GM23338 (cell line): ENCODE measurements at regions not wholly inside any gene's neighbourhood (a gene's known extent, or its start where the extent isn't known, plus 50 kb on each side); places are given as distances from the start of the nearest gene placed in this dataset.

Source experiments
- ATAC-seq: fragments of 200-7000 bp; cut with Tn5 transposase; 3 replicates; pipeline ENCODE4 v1.9.1; 2020
- DNase-seq: peaks from one replicate; pipeline ENCODE4 v3.0.0-alpha.2; 2015; ENCODE audit warnings: low spot score
- H2AFZ ChIP-seq: fragments of 200-600 bp; sonication (generic); 2 replicates; pipeline ENCODE4 v1.8.0; 2016; ENCODE audit warnings: antibody characterized with exemption, mild to moderate bottlenecking, moderate library complexity
- H3F3A ChIP-seq: fragments of 200-600 bp; sonication (generic); replicated peaks from 2 replicates; pipeline ENCODE4 v1.8.0; 2017; ENCODE audit warnings: antibody characterized with exemption, mixed run types, low read depth
- H3K27ac ChIP-seq: fragments of 200-600 bp; sonication (generic); 2 replicates; pipeline ENCODE4 v1.6.1; 2016; ENCODE audit warnings: low read depth
- H3K27me3 ChIP-seq: fragments of 200-600 bp; sonication (generic); 2 replicates; pipeline ENCODE4 v1.8.0; 2016; ENCODE audit warnings: mild to moderate bottlenecking, mixed run types, moderate library complexity; ENCODE audit not compliant: insufficient read depth
- H3K36me3 ChIP-seq: fragments of 200-600 bp; sonication (generic); 2 replicates; pipeline ENCODE4 v1.8.0; 2016; ENCODE audit warnings: mild to moderate bottlenecking; ENCODE audit not compliant: insufficient read depth
- H3K4me1 ChIP-seq: fragments of 200-600 bp; sonication (generic); 2 replicates; pipeline ENCODE4 v1.8.0; 2016; ENCODE audit warnings: mild to moderate bottlenecking, moderate library complexity; ENCODE audit not compliant: insufficient read depth
- H3K4me2 ChIP-seq: fragments of 200-600 bp; sonication (generic); 2 replicates; pipeline ENCODE4 v1.7.1; 2017; ENCODE audit warnings: mixed run types
- H3K4me3 ChIP-seq: fragments of 200-600 bp; sonication (generic); 2 replicates; pipeline ENCODE4 v1.6.1; 2016; ENCODE audit warnings: mixed run types
- H3K79me2 ChIP-seq: fragments of 200-600 bp; sonication (generic); replicated peaks from 2 replicates; pipeline ENCODE4 v1.8.0; 2017; ENCODE audit warnings: mild to moderate bottlenecking; ENCODE audit not compliant: insufficient read depth
- H3K9me2 ChIP-seq: fragments of 200-600 bp; sonication (generic); 2 replicates; pipeline ENCODE4 v1.8.0; 2017; ENCODE audit not compliant: insufficient read depth
- H4K20me1 ChIP-seq: fragments of 200-600 bp; sonication (generic); replicated peaks from 2 replicates; pipeline ENCODE4 v1.8.0; 2017; ENCODE audit warnings: mild to moderate bottlenecking; ENCODE audit not compliant: insufficient read depth
- H3K27ac Mint-ChIP-seq: 2 replicates; pipeline ENCODE4 v1.8.0; 2020; ENCODE audit warnings: inconsistent platforms, mild to moderate bottlenecking, moderate library complexity, mixed read lengths
- H3K27me3 Mint-ChIP-seq: 3 replicates; pipeline ENCODE4 v1.8.0; 2022; ENCODE audit warnings: low read depth, mild to moderate bottlenecking, moderate library complexity, mixed read lengths, inconsistent platforms; ENCODE audit not compliant: insufficient read depth, poor library complexity
- H3K36me3 Mint-ChIP-seq: 3 replicates; pipeline ENCODE4 v1.8.0; 2021; ENCODE audit warnings: low read depth, mild to moderate bottlenecking, inconsistent platforms, moderate library complexity, mixed read lengths
- H3K4me1 Mint-ChIP-seq: 3 replicates; pipeline ENCODE4 v1.8.0; 2020; ENCODE audit warnings: mild to moderate bottlenecking, inconsistent platforms, mixed read lengths
- H3K4me3 Mint-ChIP-seq: 3 replicates; pipeline ENCODE4 v1.8.0; 2021; ENCODE audit warnings: moderate library complexity, mild to moderate bottlenecking, inconsistent platforms, mixed read lengths
- H3K9me3 Mint-ChIP-seq: 3 replicates; pipeline ENCODE4 v1.8.0; 2020; ENCODE audit warnings: moderate library complexity, mild to moderate bottlenecking, inconsistent platforms, mixed read lengths
- EZH2 ChIP-seq: fragments of 200-600 bp; sonication (generic); IDR thresholded peaks from one replicate; pipeline ENCODE4 v1.8.0; 2017; ENCODE audit warnings: antibody characterized with exemption, mild to moderate bottlenecking, low read depth; ENCODE audit not compliant: unreplicated experiment
- EZH2phosphoT487 ChIP-seq: fragments of 200-600 bp; sonication (generic); IDR thresholded peaks from one replicate; pipeline ENCODE4 v1.8.1; 2018; ENCODE audit warnings: antibody characterized with exemption; ENCODE audit not compliant: unreplicated experiment
- JUNB ChIP-seq: IDR thresholded peaks from one replicate; pipeline ENCODE4 v1.6.1; 2016; ENCODE audit warnings: antibody characterized with exemption; ENCODE audit not compliant: unreplicated experiment
- NANOG ChIP-seq: IDR thresholded peaks from 2 replicates; pipeline ENCODE4 v1.6.1; 2016; ENCODE audit warnings: antibody characterized with exemption, borderline replicate concordance
- POLR2AphosphoS5 ChIP-seq: IDR thresholded peaks from 2 replicates; pipeline ENCODE4 v1.6.1; 2016; ENCODE audit warnings: antibody characterized with exemption, low read depth
- ZNF331 ChIP-seq: fragments of 250-450 bp; sonication (Bioruptor Pico); IDR thresholded peaks from 2 replicates; pipeline ENCODE4 v1.5.0; 2020; ENCODE audit warnings: low read depth, mild to moderate bottlenecking, moderate library complexity
- TF ChIP-seq, protein P1 (sequence below): fragments of 250-450 bp; sonication (Bioruptor Pico); IDR thresholded peaks from 2 replicates; pipeline ENCODE4 v1.5.0; 2020; ENCODE audit warnings: mild to moderate bottlenecking, moderate library complexity

DNA sequence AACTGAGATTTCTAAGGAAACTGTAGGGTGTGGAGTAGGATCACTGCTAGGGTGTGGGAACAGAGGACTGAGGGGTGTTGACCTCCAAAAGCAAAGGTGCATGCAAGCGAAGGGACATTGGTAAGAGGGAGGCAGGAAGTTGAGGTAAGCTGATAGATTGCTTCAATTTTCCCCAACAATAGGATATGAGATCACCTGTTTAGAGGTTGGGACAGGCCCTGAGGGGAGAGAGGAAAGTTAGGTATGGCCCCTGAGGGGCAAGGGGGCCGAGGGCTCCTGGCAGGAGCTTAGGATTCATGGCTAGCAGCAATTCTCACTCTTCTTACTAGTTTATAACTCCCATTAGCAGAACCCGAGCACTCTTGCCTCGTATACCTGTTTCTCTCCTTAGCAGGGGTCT lies 106.8 kb upstream of the RPS6KA2 start (continued):
- TF ChIP-seq, protein P1, sequence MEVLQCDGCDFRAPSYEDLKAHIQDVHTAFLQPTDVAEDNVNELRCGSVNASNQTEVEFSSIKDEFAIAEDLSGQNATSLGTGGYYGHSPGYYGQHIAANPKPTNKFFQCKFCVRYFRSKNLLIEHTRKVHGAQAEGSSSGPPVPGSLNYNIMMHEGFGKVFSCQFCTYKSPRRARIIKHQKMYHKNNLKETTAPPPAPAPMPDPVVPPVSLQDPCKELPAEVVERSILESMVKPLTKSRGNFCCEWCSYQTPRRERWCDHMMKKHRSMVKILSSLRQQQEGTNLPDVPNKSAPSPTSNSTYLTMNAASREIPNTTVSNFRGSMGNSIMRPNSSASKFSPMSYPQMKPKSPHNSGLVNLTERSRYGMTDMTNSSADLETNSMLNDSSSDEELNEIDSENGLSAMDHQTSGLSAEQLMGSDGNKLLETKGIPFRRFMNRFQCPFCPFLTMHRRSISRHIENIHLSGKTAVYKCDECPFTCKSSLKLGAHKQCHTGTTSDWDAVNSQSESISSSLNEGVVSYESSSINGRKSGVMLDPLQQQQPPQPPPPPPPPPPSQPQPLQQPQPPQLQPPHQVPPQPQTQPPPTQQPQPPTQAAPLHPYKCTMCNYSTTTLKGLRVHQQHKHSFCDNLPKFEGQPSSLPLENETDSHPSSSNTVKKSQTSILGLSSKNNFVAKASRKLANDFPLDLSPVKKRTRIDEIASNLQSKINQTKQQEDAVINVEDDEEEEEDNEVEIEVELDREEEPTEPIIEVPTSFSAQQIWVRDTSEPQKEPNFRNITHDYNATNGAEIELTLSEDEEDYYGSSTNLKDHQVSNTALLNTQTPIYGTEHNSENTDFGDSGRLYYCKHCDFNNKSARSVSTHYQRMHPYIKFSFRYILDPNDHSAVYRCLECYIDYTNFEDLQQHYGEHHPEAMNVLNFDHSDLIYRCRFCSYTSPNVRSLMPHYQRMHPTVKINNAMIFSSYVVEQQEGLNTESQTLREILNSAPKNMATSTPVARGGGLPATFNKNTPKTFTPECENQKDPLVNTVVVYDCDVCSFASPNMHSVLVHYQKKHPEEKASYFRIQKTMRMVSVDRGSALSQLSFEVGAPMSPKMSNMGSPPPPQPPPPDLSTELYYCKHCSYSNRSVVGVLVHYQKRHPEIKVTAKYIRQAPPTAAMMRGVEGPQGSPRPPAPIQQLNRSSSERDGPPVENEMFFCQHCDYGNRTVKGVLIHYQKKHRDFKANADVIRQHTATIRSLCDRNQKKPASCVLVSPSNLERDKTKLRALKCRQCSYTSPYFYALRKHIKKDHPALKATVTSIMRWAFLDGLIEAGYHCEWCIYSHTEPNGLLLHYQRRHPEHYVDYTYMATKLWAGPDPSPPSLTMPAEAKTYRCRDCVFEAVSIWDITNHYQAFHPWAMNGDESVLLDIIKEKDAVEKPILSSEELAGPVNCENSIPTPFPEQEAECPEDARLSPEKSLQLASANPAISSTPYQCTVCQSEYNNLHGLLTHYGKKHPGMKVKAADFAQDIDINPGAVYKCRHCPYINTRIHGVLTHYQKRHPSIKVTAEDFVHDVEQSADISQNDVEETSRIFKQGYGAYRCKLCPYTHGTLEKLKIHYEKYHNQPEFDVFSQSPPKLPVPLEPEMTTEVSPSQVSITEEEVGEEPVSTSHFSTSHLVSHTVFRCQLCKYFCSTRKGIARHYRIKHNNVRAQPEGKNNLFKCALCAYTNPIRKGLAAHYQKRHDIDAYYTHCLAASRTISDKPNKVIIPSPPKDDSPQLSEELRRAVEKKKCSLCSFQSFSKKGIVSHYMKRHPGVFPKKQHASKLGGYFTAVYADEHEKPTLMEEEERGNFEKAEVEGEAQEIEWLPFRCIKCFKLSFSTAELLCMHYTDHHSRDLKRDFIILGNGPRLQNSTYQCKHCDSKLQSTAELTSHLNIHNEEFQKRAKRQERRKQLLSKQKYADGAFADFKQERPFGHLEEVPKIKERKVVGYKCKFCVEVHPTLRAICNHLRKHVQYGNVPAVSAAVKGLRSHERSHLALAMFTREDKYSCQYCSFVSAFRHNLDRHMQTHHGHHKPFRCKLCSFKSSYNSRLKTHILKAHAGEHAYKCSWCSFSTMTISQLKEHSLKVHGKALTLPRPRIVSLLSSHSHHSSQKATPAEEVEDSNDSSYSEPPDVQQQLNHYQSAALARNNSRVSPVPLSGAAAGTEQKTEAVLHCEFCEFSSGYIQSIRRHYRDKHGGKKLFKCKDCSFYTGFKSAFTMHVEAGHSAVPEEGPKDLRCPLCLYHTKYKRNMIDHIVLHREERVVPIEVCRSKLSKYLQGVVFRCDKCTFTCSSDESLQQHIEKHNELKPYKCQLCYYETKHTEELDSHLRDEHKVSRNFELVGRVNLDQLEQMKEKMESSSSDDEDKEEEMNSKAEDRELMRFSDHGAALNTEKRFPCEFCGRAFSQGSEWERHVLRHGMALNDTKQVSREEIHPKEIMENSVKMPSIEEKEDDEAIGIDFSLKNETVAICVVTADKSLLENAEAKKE (CRISPR knock-in tag) = no peak
- TF ChIP-seq JUNB = no peak

DNA sequence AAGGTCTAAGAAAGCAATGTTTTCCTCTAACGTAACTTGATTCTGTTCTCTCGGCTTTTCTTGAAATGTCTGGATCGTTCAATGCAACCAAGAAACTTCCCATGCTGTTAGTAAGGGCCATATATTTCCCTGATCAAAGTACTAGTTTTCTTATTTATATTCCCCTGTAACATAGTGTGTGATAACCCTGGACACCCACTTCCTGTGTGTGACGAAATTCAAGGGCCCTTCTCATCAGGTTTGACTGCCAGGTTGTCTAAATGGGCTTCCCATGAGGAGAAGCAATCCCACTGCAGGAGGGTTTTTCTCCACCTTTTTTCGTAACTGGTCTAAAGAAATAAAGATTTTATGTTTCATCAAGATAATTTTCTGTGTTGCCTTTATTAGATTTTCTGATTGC lies 102.6 kb upstream of the RPS6KA2 start:
- Histone ChIP-seq H3K9me2 (0 out of 2 replicates have a peak, but pooled peaks cover 2% of the 10 kb centered on the region), H3K79me2 (no peaks in the 10 kb centered on the region), H3K36me3 (no peaks in the 10 kb centered on the region), H3K4me2 (no peak overlapping the region), H4K20me1 (0 out of 2 replicates have a peak, but pooled peaks cover 4% of the 10 kb centered on the region), H3K27ac (no peak overlapping the region), H3F3A (no peaks in the 10 kb centered on the region), H3K27me3 (no peaks in the 10 kb centered on the region), H3K4me1 (peaks cover 9% of the 10 kb centered on the region; the same call in 1 of the 2 replicates), H2AFZ (no peak overlapping the region), H3K4me3 (no peak overlapping the region)
- Mint-ChIP-seq H3K36me3 (no peaks in the 10 kb centered on the region), H3K27me3 (peaks cover 6% of the 10 kb centered on the region), H3K27ac (no peak overlapping the region), H3K9me3 (no peaks in the 10 kb centered on the region), H3K4me3 (no peak overlapping the region), H3K4me1 (peaks cover 16% of the 10 kb centered on the region)
- DNase-seq (no peak), ATAC-seq (no peak)
- TF ChIP-seq EZH2 (no peak), EZH2phosphoT487 (no peak), NANOG (no peak), ZNF331 (CRISPR knock-in tag) (no peak), POLR2AphosphoS5 (no peak)
- TF ChIP-seq, protein P1 (CRISPR knock-in tag) = no peak
